ENCODE measurements at regions not wholly inside any gene's neighbourhood (a gene's known extent, or its start where the extent isn't known, plus 50 kb on each side); places are given as distances from the start of the nearest gene placed in this dataset.

DNA sequence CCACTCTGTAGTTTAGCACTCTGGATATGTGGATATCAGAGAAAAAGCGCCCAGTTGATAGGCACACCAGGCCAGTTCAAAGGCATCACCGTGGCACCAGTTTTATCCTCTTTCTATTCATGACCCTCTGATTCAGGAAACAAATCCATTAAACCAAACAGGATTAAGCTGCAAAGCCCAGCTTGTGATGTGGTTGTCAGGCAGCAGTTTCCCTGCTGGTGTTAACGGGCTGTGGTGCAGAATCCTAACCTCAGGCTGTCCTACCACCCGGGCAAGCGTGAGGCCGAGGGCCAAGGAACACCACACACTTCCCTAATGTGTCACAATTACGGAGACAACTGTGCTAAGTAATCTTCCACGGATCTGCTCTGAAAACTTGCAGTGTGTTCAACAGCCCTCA lies 209.1 kb downstream of the OLFM4 start:
- H3K4me3 Mint-ChIP-seq, result no peak overlapping the region

DNA sequence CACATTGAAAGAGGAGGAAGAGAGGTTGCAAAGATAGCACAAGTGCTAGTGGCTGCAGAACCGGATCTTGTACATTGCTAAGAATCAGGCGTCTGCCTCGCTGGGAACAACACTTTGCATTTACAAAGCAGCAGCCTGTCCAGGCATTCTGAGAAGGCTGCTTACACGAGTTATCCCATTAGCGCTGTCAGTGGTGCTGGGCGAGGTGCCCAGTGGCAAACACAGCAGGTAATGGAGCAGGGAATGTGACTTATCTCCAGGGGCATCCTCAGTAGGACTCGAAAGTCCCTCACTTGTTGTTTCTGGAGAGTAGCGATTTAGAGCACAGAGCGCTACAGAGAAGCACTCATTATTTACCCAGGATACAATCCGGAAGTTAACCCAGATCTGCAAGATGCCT lies 209.6 kb downstream of the OLFM4 start:
- Mint-ChIP-seq H3K27me3 (ENCODE audit: low read depth in 3 of 3) (peaks cover 0 to 5% (median 3%) of the 10 kb centered on the region in 3 donors), H3K36me3 (no peaks in the 10 kb centered on the region), H3K4me1 (no peaks in the 10 kb centered on the region), H3K27ac (no peak overlapping the region), H3K9me3 (no peaks in the 10 kb centered on the region), H3K4me3 (no peak overlapping the region)
- H3K79me2 ChIP-seq (ENCODE audit: insufficient read depth, low read length), result no peaks in the 10 kb centered on the region
- no peaks in the 10 kb centered on the region for H4K20me1 ChIP-seq (ENCODE audit: insufficient read depth, low read length)
- TF ChIP-seq CTCF (IDR thresholded peaks at IDR 0.05), result no peak
- no peak for DNase-seq
- 23% methylated on average over 5 of the region's 10 CpGs for WGBS (ENCODE audit: insufficient coverage)
- no peak overlapping the region for H2AFZ ChIP-seq (ENCODE audit: insufficient read depth, low read depth, low read length, poor library complexity, severe bottlenecking)
- no peak overlapping the region for H3K4me3 ChIP-seq (replicated peaks in 1 of 3; ENCODE audit: low read depth in 2 of 3, low read length in 3 of 3)
- no peaks in the 10 kb centered on the region for H3K4me1 ChIP-seq (ENCODE audit: control insufficient read depth in 1 of 2, insufficient read depth in 2 of 2, low read length in 2 of 2)
- intact Hi-C loops (cut with micrococcal nuclease), result no loop called here
- no peaks in the 10 kb centered on the region for H3K36me3 ChIP-seq (replicated peaks in 1 of 2; ENCODE audit: control insufficient read depth in 1 of 2, insufficient read depth in 2 of 2, low read length in 2 of 2)
- no peaks in the 10 kb centered on the region for H3K27me3 ChIP-seq (ENCODE audit: control insufficient read depth in 2 of 2, insufficient read depth in 2 of 2, low read length in 2 of 2)
- no peak overlapping the region for H3K9ac ChIP-seq (ENCODE audit: insufficient read depth, low read length, poor library complexity, severe bottlenecking)
- H3K4me2 ChIP-seq (replicated peaks; ENCODE audit: extremely low read depth, low read length, poor library complexity, severe bottlenecking), result no peak overlapping the region
- H3K9me3 ChIP-seq (replicated peaks in 1 of 2; ENCODE audit: control insufficient read depth in 1 of 2, insufficient read depth in 1 of 2, low read length in 2 of 2), result no peaks in the 10 kb centered on the region
- no peak overlapping the region for H3K27ac ChIP-seq (ENCODE audit: low read depth in 1 of 2, low read length in 2 of 2)

More for the DNA sequence above, 209.1 kb downstream of the OLFM4 start:
- Histone ChIP-seq H3K27ac (ENCODE audit: low read depth in 1 of 2, low read length in 2 of 2) (no peak overlapping the region), H3K4me2 (replicated peaks; ENCODE audit: extremely low read depth, low read length, poor library complexity, severe bottlenecking) (no peak overlapping the region), H3K9me3 (replicated peaks in 1 of 2; ENCODE audit: control insufficient read depth in 1 of 2, insufficient read depth in 1 of 2, low read length in 2 of 2) (no peaks in the 10 kb centered on the region), H3K27me3 (ENCODE audit: control insufficient read depth in 2 of 2, insufficient read depth in 2 of 2, low read length in 2 of 2) (no peaks in the 10 kb centered on the region), H3K36me3 (replicated peaks in 1 of 2; ENCODE audit: control insufficient read depth in 1 of 2, insufficient read depth in 2 of 2, low read length in 2 of 2) (no peaks in the 10 kb centered on the region), H3K9ac (ENCODE audit: insufficient read depth, low read length, poor library complexity, severe bottlenecking) (no peak overlapping the region), H3K4me3 (replicated peaks in 1 of 3; ENCODE audit: low read depth in 2 of 3, low read length in 3 of 3) (no peak overlapping the region), H3K79me2 (ENCODE audit: insufficient read depth, low read length) (no peaks in the 10 kb centered on the region), H3K4me1 (ENCODE audit: control insufficient read depth in 1 of 2, insufficient read depth in 2 of 2, low read length in 2 of 2) (no peaks in the 10 kb centered on the region), H4K20me1 (ENCODE audit: insufficient read depth, low read length) (no peaks in the 10 kb centered on the region), H2AFZ (ENCODE audit: insufficient read depth, low read depth, low read length, poor library complexity, severe bottlenecking) (no peak overlapping the region)
- H3K27me3 Mint-ChIP-seq (ENCODE audit: low read depth in 3 of 3), result peaks cover 0 to 5% (median 3%) of the 10 kb centered on the region in 3 donors
- DNase-seq, result no peak
- no peaks in the 10 kb centered on the region for H3K36me3 Mint-ChIP-seq
- H3K9me3 Mint-ChIP-seq, result no peaks in the 10 kb centered on the region
- WGBS (ENCODE audit: insufficient coverage), result 20% methylated on average over 6 of the region's 8 CpGs
- TF ChIP-seq CTCF (IDR thresholded peaks at IDR 0.05), result no peak
- no peaks in the 10 kb centered on the region for H3K4me1 Mint-ChIP-seq
- H3K27ac Mint-ChIP-seq, result no peak overlapping the region
- intact Hi-C loops (cut with micrococcal nuclease), result no loop called here
